GM12892 (cell line): ENCODE measurements at regions not wholly inside any gene's neighbourhood (a gene's known extent, or its start where the extent isn't known, plus 50 kb on each side); places are given as distances from the start of the nearest gene placed in this dataset.

Experiments
- POLR2A ChIP-seq: IDR thresholded peaks from 2 replicates; pipeline ENCODE4 v1.6.1; 2011; ENCODE audit warnings: low read depth, low read length, control low read depth
- POLR2AphosphoS5 ChIP-seq: IDR thresholded peaks from 2 replicates; pipeline ENCODE4 v1.6.1; 2011; ENCODE audit warnings: low read depth, low read length, control low read depth
- TAF1 ChIP-seq: IDR thresholded peaks from 2 replicates; pipeline ENCODE4 v1.6.1; 2011; ENCODE audit warnings: low read depth, mild to moderate bottlenecking, control low read depth, low read length, borderline replicate concordance

DNA sequence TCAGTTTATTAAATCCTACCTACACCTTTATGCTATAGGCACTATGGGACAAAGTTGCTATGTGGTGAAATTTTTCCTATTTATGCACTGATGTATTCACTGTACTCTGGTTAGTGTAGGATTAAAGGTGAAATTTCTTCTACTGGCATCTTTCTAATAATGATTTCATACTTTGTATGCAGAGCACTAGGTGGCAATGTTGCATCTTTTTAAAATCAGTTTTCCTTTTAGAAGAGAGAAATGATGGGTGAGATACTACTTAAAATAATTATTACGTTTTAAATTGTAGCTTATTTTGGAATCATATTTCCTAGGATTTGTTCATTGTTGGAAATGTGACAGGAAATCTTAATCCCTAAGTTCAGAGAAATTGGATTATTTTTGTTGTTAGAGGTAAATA is 150.9 kb downstream of the CD8B2 start:
- TF ChIP-seq TAF1 (no peak), POLR2A (no peak), POLR2AphosphoS5 (no peak)
